ENCODE measurements at regions not wholly inside any gene's neighbourhood (a gene's known extent, or its start where the extent isn't known, plus 50 kb on each side); places are given as distances from the start of the nearest gene placed in this dataset.

GRCh38 chr2:226424971-226425370 is 374.6 kb downstream of the IRS1 start:
- no peak for DNase-seq

GRCh38 chr2:226423498-226423960 is 376.1 kb downstream of the IRS1 start:
- no peak for DNase-seq

- no peak for DNase-seq
Measured at GRCh38 chr2:226420646-226421045, 379.0 kb downstream of the IRS1 start.

- no peak for DNase-seq
Measured at GRCh38 chr2:226418521-226418920, 381.1 kb downstream of the IRS1 start.

- no peak for DNase-seq
Measured at GRCh38 chr2:226414335-226414734, 385.3 kb downstream of the IRS1 start.

- no peak for DNase-seq
Measured at GRCh38 chr2:226413498-226414130, 386.0 kb downstream of the IRS1 start.

GRCh38 chr2:226411727-226412360 is 387.8 kb downstream of the IRS1 start:
- no peak for DNase-seq

GRCh38 chr2:226411205-226411604 is 388.4 kb downstream of the IRS1 start:
- no peak for DNase-seq

- DNase-seq = no peak
Measured at GRCh38 chr2:226410247-226410835, 389.3 kb downstream of the IRS1 start.

- no peak for DNase-seq
Measured at GRCh38 chr2:226409134-226409533, 390.5 kb downstream of the IRS1 start.

- no peak for DNase-seq
Measured at GRCh38 chr2:226408141-226408540, 391.5 kb downstream of the IRS1 start.

- no peak for DNase-seq
Measured at GRCh38 chr2:226407135-226407534, 392.5 kb downstream of the IRS1 start.

GRCh38 chr2:226405465-226405864 is 394.2 kb downstream of the IRS1 start:
- no peak for DNase-seq

- DNase-seq = no peak
Measured at GRCh38 chr2:226403369-226403768, 396.3 kb downstream of the IRS1 start.

- DNase-seq = no peak
Measured at GRCh38 chr2:226399006-226399405, 400.6 kb downstream of the IRS1 start.

GRCh38 chr2:226398580-226398979 is 401.0 kb downstream of the IRS1 start:
- no peak for DNase-seq

- no peak for DNase-seq
Measured at GRCh38 chr2:226396541-226396940, 403.1 kb downstream of the IRS1 start.

GRCh38 chr2:226387499-226387942 is 412.1 kb downstream of the IRS1 start:
- DNase-seq = no peak

- DNase-seq = no peak
Measured at GRCh38 chr2:226383461-226383860, 416.2 kb downstream of the IRS1 start.

- no peak for DNase-seq
Measured at GRCh38 chr2:226380679-226381078, 418.9 kb downstream of the IRS1 start.

GRCh38 chr2:226378753-226379705 is 420.6 kb downstream of the IRS1 start:
- no peak for DNase-seq

- no peak for DNase-seq
Measured at GRCh38 chr2:226376516-226377180, 423.0 kb downstream of the IRS1 start.

GRCh38 chr2:226366920-226367319 is 432.7 kb downstream of the IRS1 start:
- DNase-seq = no peak

Measured in DMS79 treated with DMSO at 0.1 percent for 48 hours (cell line).